NB4 (cell line): ENCODE measurements at regions not wholly inside any gene's neighbourhood (a gene's known extent, or its start where the extent isn't known, plus 50 kb on each side); places are given as distances from the start of the nearest gene placed in this dataset.

Source experiments
- DNase-seq: peaks from one replicate; pipeline ENCODE4 v3.0.0; 2010; ENCODE audit warnings: low read depth
- H3K4me3 ChIP-seq: one replicate; pipeline ENCODE4 v1.5.1; 2011; ENCODE audit warnings: mild to moderate bottlenecking, low read depth, low read length, moderate library complexity
- MYC ChIP-seq: IDR thresholded peaks from 2 replicates; pipeline ENCODE4 v1.6.1; 2011; ENCODE audit warnings: low read depth, low read length
- POLR2A ChIP-seq: IDR thresholded peaks from 2 replicates; pipeline ENCODE4 v1.6.1; 2011; ENCODE audit warnings: mild to moderate bottlenecking; ENCODE audit not compliant: insufficient read length; ENCODE audit errors: extremely low read depth
- TF ChIP-seq, protein P1 (sequence below): IDR thresholded peaks from 2 replicates; pipeline ENCODE4 v1.6.1; 2011; ENCODE audit warnings: low read depth, low read length
- TF ChIP-seq, protein P2 (sequence below): IDR thresholded peaks from one replicate; pipeline ENCODE4 v1.5.1; 2012; ENCODE audit warnings: low read depth, low read length

DNA sequence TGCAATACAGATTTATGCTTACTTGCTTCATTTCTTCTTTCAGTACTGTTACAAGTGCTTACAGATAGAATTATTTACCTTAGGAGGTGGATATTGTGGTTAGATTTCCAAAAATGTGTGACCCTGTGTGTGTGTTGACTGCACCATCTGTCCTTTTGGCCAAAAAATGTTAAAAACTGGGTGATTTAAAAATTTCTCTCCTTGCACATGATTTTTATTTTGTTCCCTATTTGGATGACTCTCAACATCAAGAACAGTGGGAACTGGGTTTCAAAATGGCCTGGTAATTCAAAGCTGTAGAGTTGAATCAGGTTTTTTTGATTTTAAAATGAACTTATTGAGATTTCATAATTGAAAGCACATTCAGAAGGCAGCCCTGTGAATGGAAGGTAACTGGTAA is 1132.9 kb downstream of the RAPGEF2 start:
- no peak overlapping the region for H3K4me3 ChIP-seq
- no peak for DNase-seq
- TF ChIP-seq, protein P1, sequence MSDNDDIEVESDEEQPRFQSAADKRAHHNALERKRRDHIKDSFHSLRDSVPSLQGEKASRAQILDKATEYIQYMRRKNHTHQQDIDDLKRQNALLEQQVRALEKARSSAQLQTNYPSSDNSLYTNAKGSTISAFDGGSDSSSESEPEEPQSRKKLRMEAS: no peak
- TF ChIP-seq, protein P2, sequence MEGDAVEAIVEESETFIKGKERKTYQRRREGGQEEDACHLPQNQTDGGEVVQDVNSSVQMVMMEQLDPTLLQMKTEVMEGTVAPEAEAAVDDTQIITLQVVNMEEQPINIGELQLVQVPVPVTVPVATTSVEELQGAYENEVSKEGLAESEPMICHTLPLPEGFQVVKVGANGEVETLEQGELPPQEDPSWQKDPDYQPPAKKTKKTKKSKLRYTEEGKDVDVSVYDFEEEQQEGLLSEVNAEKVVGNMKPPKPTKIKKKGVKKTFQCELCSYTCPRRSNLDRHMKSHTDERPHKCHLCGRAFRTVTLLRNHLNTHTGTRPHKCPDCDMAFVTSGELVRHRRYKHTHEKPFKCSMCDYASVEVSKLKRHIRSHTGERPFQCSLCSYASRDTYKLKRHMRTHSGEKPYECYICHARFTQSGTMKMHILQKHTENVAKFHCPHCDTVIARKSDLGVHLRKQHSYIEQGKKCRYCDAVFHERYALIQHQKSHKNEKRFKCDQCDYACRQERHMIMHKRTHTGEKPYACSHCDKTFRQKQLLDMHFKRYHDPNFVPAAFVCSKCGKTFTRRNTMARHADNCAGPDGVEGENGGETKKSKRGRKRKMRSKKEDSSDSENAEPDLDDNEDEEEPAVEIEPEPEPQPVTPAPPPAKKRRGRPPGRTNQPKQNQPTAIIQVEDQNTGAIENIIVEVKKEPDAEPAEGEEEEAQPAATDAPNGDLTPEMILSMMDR: no peak
- TF ChIP-seq POLR2A: no peak
- no peak for TF ChIP-seq MYC

DNA sequence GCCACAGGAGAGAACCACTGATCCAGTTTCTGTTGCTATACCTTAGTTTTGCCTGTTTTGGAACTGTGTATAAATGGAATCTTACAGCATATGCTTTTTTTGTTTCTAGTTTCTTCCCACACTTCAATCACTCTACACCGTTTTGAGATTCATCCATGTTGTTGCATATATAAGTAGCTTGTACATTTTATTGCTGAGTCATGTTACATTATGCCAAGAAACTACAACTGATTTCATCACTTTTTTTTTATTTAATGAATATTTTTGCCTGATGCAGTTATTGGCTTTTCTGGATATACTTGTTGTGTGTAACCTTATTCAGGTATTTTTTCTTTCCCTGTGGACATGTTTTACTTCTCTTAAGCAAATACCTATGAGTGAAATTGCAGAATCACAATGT is 1135.9 kb downstream of the RAPGEF2 start:
- TF ChIP-seq, protein P1: no peak
- no peak for TF ChIP-seq POLR2A
- TF ChIP-seq, protein P2: no peak
- no peak for TF ChIP-seq MYC
- DNase-seq: no peak
- H3K4me3 ChIP-seq: no peak overlapping the region

DNA sequence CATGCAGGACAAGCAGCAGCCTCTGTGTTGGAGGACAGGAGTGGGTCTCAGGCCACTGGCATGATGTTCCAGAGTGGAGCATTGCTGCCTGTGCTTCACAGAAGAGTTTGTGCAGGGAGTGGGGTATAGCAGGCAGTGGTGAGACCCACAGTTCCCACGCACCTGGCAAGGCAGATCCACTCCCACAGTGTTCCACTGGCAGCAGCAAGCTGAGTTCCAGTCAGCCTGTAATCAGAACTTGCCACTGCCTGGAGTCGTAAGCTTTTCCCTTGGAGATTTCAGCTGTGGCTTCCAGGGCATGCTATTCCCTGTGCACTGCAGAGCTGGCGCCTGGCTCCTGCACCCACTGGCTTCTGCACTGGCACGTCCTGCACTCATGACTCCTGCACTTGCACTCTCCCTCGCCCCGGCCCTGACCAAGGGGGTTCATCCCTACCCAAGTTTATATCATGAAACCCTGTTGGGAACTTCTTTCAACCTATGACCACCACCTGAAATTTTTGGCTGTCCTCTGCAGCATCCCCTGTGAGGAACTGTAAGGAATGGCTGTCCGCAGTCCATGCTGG is 1144.3 kb downstream of the RAPGEF2 start:
- no peak overlapping the region for H3K4me3 ChIP-seq
- DNase-seq: no peak
- TF ChIP-seq, protein P1: no peak
- TF ChIP-seq MYC: no peak
- TF ChIP-seq, protein P2: no peak
- no peak for TF ChIP-seq POLR2A

DNA sequence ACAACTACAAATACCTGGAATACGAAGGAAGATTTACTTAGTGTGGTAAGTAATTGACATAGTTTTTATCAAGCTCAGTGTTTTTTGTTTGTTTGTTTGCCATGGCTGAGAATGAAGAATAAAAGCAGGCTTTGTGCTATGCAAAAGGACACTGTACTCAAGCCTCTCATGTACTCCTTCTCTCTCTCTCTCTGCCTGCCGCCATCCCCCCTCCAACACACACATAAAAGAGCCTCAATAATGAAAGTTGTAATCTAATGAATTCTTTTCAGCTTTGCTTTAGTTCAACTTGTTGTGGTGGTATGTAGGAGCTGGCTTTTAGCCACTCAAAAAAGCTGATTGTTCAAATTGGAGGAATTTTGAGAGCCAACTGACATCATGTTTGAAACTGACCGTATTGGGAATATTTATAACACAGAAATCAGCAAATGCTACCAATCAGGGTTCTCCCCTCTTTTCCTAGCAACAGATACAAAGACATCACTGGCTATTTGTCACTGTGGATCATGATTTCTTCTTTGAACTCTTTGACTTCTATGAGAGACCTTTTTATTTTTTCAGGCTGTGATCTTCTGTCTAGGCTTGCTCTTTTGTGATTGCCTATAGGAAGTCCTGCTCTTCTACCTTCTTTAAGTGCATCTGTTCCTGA is 1148.8 kb downstream of the RAPGEF2 start:
- TF ChIP-seq, protein P2: no peak
- TF ChIP-seq, protein P1: no peak
- no peak overlapping the region for H3K4me3 ChIP-seq
- DNase-seq: no peak

DNA sequence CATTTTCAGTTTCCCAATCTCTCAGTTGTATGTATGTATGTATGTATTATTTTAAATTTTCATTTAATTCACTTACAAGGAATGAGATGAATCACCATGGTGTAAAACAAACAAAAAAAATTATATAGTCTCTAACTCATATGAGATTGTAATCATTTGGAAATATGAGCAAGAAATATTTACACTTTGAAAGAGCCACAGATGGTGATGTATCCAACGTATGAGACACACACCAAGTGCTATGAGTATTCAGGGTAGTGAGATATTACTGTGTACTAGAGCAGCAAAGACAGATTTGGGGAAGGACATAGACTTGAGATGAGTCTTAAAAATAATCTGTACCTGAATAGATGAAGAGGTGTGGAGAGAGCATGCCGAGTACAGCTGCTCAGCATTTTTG is 1154.4 kb downstream of the RAPGEF2 start:
- no peak overlapping the region for H3K4me3 ChIP-seq
- no peak for DNase-seq
- TF ChIP-seq, protein P2: no peak
- no peak for TF ChIP-seq POLR2A
- TF ChIP-seq, protein P1: no peak
- no peak for TF ChIP-seq MYC
